Ovary (tissue), 3 donors: ENCODE measurements at regions not wholly inside any gene's neighbourhood (a gene's known extent, or its start where the extent isn't known, plus 50 kb on each side); places are given as distances from the start of the nearest gene placed in this dataset.

Source experiments
- CTCF ChIP-seq, 3 donors: fragments of 450-650 bp in 2 of 3; fragments of 200-600 bp in 1 of 3; IDR thresholded peaks; one replicate each; pipeline versions ENCODE4 v1.5.1 to v1.8.0; 2016 to 2022; ENCODE audit warnings: antibody characterized with exemption in 3 of 3, mild to moderate bottlenecking in 1 of 3
- EP300 ChIP-seq: sonication (generic); formaldehyde crosslinking; IDR thresholded peaks from one replicate; pipeline ENCODE4 v1.6.1; 2017; ENCODE audit warnings: antibody characterized with exemption
- POLR2A ChIP-seq: fragments of 450-650 bp; IDR thresholded peaks from one replicate; pipeline ENCODE4 v1.6.1; 2017; ENCODE audit warnings: antibody characterized with exemption, mild to moderate bottlenecking, moderate library complexity
- donor health status: DM: no; HTN: no; CAD: no.

GRCh38 chr11:16558494-16558893, 180.0 kb upstream of the C11orf58 start:
- TF ChIP-seq CTCF (IDR thresholded peaks at IDR 0.05) (no peak), POLR2A (no peak), EP300 (no peak)
